ENCODE measurements at regions not wholly inside any gene's neighbourhood (a gene's known extent, or its start where the extent isn't known, plus 50 kb on each side); places are given as distances from the start of the nearest gene placed in this dataset.

- TF ChIP-seq CTCF (IDR thresholded peaks at IDR 0.05 in 2 of 3, conservative IDR thresholded peaks at IDR 0.05 in 1 of 3; ENCODE audit: control insufficient read depth in 2 of 3, extremely low read depth in 1 of 3, insufficient read depth in 1 of 3, low read depth in 3 of 3, low read length in 3 of 3) = no peak
- TF ChIP-seq PAX5 (IDR thresholded peaks at IDR 0.05; ENCODE audit: borderline replicate concordance, low read depth, low read length) = no peak
- no peak for TF ChIP-seq ATF2 (IDR thresholded peaks at IDR 0.05; ENCODE audit: low read length)
- TF ChIP-seq ZSCAN29 (IDR thresholded peaks at IDR 0.05) = no peak
- TF ChIP-seq, protein P1, sequence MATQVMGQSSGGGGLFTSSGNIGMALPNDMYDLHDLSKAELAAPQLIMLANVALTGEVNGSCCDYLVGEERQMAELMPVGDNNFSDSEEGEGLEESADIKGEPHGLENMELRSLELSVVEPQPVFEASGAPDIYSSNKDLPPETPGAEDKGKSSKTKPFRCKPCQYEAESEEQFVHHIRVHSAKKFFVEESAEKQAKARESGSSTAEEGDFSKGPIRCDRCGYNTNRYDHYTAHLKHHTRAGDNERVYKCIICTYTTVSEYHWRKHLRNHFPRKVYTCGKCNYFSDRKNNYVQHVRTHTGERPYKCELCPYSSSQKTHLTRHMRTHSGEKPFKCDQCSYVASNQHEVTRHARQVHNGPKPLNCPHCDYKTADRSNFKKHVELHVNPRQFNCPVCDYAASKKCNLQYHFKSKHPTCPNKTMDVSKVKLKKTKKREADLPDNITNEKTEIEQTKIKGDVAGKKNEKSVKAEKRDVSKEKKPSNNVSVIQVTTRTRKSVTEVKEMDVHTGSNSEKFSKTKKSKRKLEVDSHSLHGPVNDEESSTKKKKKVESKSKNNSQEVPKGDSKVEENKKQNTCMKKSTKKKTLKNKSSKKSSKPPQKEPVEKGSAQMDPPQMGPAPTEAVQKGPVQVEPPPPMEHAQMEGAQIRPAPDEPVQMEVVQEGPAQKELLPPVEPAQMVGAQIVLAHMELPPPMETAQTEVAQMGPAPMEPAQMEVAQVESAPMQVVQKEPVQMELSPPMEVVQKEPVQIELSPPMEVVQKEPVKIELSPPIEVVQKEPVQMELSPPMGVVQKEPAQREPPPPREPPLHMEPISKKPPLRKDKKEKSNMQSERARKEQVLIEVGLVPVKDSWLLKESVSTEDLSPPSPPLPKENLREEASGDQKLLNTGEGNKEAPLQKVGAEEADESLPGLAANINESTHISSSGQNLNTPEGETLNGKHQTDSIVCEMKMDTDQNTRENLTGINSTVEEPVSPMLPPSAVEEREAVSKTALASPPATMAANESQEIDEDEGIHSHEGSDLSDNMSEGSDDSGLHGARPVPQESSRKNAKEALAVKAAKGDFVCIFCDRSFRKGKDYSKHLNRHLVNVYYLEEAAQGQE (IDR thresholded peaks at IDR 0.05; ENCODE audit: low read depth, low read length) = no peak
Observed at GRCh38 chr17:33667671-33668070, 374.6 kb upstream of the ASIC2 start.

All from GM12878 (cell line).